ENCODE measurements at regions not wholly inside any gene's neighbourhood (a gene's known extent, or its start where the extent isn't known, plus 50 kb on each side); places are given as distances from the start of the nearest gene placed in this dataset.

GRCh38 chr6:22056398-22056797 is 240.4 kb downstream of the PRL start:
- TF ChIP-seq NFIC (IDR thresholded peaks at IDR 0.05) (no peak), CEBPB (IDR thresholded peaks at IDR 0.05) (no peak), EGR1 (IDR thresholded peaks at IDR 0.05) (no peak), CREB1 (IDR thresholded peaks at IDR 0.05; ENCODE audit: low read depth) (no peak), TEAD4 (IDR thresholded peaks at IDR 0.05) (no peak), RAD21 (IDR thresholded peaks at IDR 0.05; ENCODE audit: low read depth) (no peak), FOXM1 (IDR thresholded peaks at IDR 0.05; ENCODE audit: borderline replicate concordance, low read depth) (no peak), TAF1 (IDR thresholded peaks at IDR 0.05; ENCODE audit: low read depth) (no peak), ZBTB7A (IDR thresholded peaks at IDR 0.05; ENCODE audit: low read depth) (no peak), TCF12 (IDR thresholded peaks at IDR 0.05; ENCODE audit: low read depth) (no peak), EP300 (IDR thresholded peaks at IDR 0.05; ENCODE audit: borderline replicate concordance) (no peak), YY1 (IDR thresholded peaks at IDR 0.05; ENCODE audit: low read depth) (no peak)
- TF ChIP-seq, protein P1, sequence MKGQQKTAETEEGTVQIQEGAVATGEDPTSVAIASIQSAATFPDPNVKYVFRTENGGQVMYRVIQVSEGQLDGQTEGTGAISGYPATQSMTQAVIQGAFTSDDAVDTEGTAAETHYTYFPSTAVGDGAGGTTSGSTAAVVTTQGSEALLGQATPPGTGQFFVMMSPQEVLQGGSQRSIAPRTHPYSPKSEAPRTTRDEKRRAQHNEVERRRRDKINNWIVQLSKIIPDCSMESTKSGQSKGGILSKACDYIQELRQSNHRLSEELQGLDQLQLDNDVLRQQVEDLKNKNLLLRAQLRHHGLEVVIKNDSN (IDR thresholded peaks at IDR 0.05) = no peak
- TF ChIP-seq, protein P2, sequence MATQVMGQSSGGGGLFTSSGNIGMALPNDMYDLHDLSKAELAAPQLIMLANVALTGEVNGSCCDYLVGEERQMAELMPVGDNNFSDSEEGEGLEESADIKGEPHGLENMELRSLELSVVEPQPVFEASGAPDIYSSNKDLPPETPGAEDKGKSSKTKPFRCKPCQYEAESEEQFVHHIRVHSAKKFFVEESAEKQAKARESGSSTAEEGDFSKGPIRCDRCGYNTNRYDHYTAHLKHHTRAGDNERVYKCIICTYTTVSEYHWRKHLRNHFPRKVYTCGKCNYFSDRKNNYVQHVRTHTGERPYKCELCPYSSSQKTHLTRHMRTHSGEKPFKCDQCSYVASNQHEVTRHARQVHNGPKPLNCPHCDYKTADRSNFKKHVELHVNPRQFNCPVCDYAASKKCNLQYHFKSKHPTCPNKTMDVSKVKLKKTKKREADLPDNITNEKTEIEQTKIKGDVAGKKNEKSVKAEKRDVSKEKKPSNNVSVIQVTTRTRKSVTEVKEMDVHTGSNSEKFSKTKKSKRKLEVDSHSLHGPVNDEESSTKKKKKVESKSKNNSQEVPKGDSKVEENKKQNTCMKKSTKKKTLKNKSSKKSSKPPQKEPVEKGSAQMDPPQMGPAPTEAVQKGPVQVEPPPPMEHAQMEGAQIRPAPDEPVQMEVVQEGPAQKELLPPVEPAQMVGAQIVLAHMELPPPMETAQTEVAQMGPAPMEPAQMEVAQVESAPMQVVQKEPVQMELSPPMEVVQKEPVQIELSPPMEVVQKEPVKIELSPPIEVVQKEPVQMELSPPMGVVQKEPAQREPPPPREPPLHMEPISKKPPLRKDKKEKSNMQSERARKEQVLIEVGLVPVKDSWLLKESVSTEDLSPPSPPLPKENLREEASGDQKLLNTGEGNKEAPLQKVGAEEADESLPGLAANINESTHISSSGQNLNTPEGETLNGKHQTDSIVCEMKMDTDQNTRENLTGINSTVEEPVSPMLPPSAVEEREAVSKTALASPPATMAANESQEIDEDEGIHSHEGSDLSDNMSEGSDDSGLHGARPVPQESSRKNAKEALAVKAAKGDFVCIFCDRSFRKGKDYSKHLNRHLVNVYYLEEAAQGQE (IDR thresholded peaks at IDR 0.05; ENCODE audit: low read depth) = no peak
- TF ChIP-seq, protein P3, sequence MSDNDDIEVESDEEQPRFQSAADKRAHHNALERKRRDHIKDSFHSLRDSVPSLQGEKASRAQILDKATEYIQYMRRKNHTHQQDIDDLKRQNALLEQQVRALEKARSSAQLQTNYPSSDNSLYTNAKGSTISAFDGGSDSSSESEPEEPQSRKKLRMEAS (IDR thresholded peaks at IDR 0.05) = no peak

DNA sequence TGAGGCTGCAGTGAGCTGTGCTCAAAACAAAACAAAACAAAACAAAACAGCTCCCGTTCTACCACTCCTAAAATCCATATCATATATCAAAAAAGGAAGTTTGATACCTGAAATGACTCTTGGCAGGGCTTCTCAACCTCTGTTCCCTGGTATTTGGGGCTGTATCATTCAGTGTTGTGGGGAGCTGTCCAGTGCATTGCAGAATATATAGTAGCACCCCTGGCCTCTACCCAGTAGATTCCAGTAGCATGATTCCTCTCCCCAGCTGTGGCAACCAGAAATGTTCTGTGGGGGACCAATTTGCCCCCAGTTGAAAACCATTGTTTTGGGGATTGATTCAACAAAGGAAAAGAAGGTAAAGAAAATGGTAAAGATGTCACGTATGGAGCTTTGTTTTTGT is 238.9 kb downstream of the PRL start:
- TF ChIP-seq, protein P2 (IDR thresholded peaks at IDR 0.05; ENCODE audit: low read depth) = peak; percentile 53; the same call in 1 of the 2 replicates
- no peak for TF ChIP-seq YY1 (IDR thresholded peaks at IDR 0.05; ENCODE audit: low read depth)

DNA sequence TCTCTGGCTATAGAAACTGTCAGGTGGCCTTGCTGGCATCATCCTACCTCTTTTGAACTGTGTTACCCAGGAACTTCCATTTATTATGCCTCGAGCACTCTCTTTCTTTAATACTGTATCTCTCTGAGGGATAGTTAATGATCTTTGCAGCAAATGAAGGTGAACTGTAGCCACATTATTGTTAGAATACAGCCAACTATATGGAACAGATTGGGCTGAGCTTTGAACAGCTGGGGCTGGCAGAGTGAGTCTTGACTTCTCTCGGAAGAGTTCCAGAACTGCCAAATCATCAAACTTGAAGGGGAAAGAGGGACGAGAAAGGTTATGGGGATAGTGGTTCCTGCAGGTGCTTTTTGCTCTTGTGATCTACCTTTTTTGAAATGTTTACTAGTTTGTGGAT is 237.7 kb downstream of the PRL start:
- TF ChIP-seq CREB1 (IDR thresholded peaks at IDR 0.05; ENCODE audit: low read depth) = no peak
- no peak for TF ChIP-seq FOXM1 (IDR thresholded peaks at IDR 0.05; ENCODE audit: borderline replicate concordance, low read depth)
- no peak for TF ChIP-seq TEAD4 (IDR thresholded peaks at IDR 0.05)

GRCh38 chr6:22059946-22060345 is 236.9 kb downstream of the PRL start:
- TF ChIP-seq CEBPB (IDR thresholded peaks at IDR 0.05) (no peak), TEAD4 (IDR thresholded peaks at IDR 0.05) (no peak), TAF1 (IDR thresholded peaks at IDR 0.05; ENCODE audit: low read depth) (no peak), YY1 (IDR thresholded peaks at IDR 0.05; ENCODE audit: low read depth) (no peak), FOXM1 (IDR thresholded peaks at IDR 0.05; ENCODE audit: borderline replicate concordance, low read depth) (no peak), CREB1 (IDR thresholded peaks at IDR 0.05; ENCODE audit: low read depth) (no peak)

DNA sequence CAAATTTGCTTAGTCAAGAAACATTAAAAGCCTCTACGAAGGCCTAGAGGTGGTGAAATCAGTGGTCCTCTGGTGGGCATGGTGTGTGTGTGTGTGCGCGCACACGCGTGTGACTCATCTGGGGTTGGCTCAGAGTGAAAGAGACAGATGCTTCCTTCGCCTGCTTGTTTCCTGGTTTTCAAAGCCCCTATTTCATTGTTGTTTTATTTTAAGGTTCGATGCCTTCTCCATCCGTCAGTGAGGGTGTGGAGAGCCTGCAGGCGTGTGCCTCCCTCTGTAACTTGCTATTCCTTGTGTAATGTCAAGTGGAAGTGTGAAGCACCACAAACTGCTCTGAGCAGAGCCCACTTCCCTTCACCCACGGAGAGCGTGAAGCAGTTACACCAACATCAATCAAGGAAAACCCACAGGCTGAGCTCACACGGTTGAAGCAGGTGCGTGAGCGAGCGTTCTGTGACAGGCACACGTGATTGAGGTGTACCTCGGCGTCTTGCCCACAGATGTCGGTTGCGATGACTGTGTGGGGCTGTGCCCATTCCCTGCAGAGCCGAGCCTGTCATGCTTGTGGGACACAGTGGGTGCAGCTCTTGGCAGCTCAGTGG is 233.9 kb downstream of the PRL start:
- TF ChIP-seq FOXM1 (IDR thresholded peaks at IDR 0.05; ENCODE audit: borderline replicate concordance, low read depth) (no peak), EP300 (IDR thresholded peaks at IDR 0.05; ENCODE audit: borderline replicate concordance) (no peak), NFIC (IDR thresholded peaks at IDR 0.05) (no peak), TAF1 (IDR thresholded peaks at IDR 0.05; ENCODE audit: low read depth) (no peak), YY1 (IDR thresholded peaks at IDR 0.05; ENCODE audit: low read depth) (no peak), CREB1 (IDR thresholded peaks at IDR 0.05; ENCODE audit: low read depth) (no peak), TCF12 (IDR thresholded peaks at IDR 0.05; ENCODE audit: low read depth) (no peak), TEAD4 (IDR thresholded peaks at IDR 0.05) (no peak), CEBPB (IDR thresholded peaks at IDR 0.05) (no peak), EGR1 (IDR thresholded peaks at IDR 0.05) (no peak), RAD21 (IDR thresholded peaks at IDR 0.05; ENCODE audit: low read depth) (no peak), ZBTB7A (IDR thresholded peaks at IDR 0.05; ENCODE audit: low read depth) (no peak)
- TF ChIP-seq, protein P2 (IDR thresholded peaks at IDR 0.05; ENCODE audit: low read depth) = no peak
- TF ChIP-seq, protein P1 (IDR thresholded peaks at IDR 0.05) = no peak
- TF ChIP-seq, protein P3 (IDR thresholded peaks at IDR 0.05) = no peak
